Mammary epithelial cell (primary cell): ENCODE measurements at regions not wholly inside any gene's neighbourhood (a gene's known extent, or its start where the extent isn't known, plus 50 kb on each side); places are given as distances from the start of the nearest gene placed in this dataset.

Experiments used
- EZH2 ChIP-seq: IDR thresholded peaks from 2 replicates; pipeline ENCODE4 v1.6.1; 2012; ENCODE audit warnings: low read length, inconsistent platforms, borderline replicate concordance
- TF ChIP-seq, protein P1 (sequence below), 2 donors: IDR thresholded peaks in 1 of 2; conservative IDR thresholded peaks in 1 of 2; 2 replicates each; pipeline ENCODE4 v1.5.1; 2011 to 2012; ENCODE audit warnings: inconsistent platforms in 2 of 2, low read length in 2 of 2, mild to moderate bottlenecking in 2 of 2, control low read depth in 1 of 2, low read depth in 1 of 2; ENCODE audit not compliant: insufficient read depth in 1 of 2; ENCODE audit errors: extremely low read depth in 1 of 2

DNA sequence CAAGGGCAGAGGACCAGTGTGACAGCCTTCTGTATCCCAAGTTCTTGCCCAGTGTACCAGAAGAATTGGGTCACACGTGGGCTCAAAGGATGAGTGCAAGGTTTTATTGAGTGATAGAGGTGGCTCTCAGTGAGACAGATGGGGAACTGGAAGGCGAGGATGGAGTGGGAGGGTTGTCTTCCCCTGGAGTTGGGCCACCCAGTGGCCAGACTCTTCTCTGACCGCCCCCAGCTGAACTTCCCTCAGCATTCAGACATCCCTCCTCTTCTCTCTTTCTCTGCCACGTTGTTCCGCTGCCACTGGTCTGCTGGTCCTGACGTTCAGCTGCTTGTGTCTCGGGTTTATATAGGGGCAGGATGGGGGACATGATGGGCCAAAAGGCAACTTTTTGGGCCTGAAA lies 150.1 kb upstream of the IVNS1ABP start:
- TF ChIP-seq EZH2: no peak
- TF ChIP-seq, protein P1, sequence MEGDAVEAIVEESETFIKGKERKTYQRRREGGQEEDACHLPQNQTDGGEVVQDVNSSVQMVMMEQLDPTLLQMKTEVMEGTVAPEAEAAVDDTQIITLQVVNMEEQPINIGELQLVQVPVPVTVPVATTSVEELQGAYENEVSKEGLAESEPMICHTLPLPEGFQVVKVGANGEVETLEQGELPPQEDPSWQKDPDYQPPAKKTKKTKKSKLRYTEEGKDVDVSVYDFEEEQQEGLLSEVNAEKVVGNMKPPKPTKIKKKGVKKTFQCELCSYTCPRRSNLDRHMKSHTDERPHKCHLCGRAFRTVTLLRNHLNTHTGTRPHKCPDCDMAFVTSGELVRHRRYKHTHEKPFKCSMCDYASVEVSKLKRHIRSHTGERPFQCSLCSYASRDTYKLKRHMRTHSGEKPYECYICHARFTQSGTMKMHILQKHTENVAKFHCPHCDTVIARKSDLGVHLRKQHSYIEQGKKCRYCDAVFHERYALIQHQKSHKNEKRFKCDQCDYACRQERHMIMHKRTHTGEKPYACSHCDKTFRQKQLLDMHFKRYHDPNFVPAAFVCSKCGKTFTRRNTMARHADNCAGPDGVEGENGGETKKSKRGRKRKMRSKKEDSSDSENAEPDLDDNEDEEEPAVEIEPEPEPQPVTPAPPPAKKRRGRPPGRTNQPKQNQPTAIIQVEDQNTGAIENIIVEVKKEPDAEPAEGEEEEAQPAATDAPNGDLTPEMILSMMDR (conservative IDR thresholded peaks at IDR 0.05 in 1 of 2, IDR thresholded peaks at IDR 0.05 in 1 of 2; ENCODE audit: extremely low read depth in 1 of 2, insufficient read depth in 1 of 2, low read depth in 1 of 2, low read length in 2 of 2): no peak
